Uterus (tissue), 2 donors: ENCODE measurements at regions not wholly inside any gene's neighbourhood (a gene's known extent, or its start where the extent isn't known, plus 50 kb on each side); places are given as distances from the start of the nearest gene placed in this dataset.

Experiments used
- POLR2A ChIP-seq, 2 donors: fragments of 450-650 bp; IDR thresholded peaks; one replicate each; pipeline ENCODE4 v1.6.1; 2016; ENCODE audit warnings: antibody characterized with exemption in 2 of 2, mild to moderate bottlenecking in 1 of 2, moderate library complexity in 1 of 2
- TF ChIP-seq, protein P1 (sequence below), 4 experiments: fragments of 200-600 bp in 2 of 4; fragments of 450-650 bp in 2 of 4; sonication (generic) in 2 of 4; IDR thresholded peaks; one replicate each; pipeline ENCODE4 v1.5.1; 2016 to 2019; ENCODE audit warnings: antibody characterized with exemption in 4 of 4, mild to moderate bottlenecking in 2 of 4, moderate library complexity in 1 of 4

DNA sequence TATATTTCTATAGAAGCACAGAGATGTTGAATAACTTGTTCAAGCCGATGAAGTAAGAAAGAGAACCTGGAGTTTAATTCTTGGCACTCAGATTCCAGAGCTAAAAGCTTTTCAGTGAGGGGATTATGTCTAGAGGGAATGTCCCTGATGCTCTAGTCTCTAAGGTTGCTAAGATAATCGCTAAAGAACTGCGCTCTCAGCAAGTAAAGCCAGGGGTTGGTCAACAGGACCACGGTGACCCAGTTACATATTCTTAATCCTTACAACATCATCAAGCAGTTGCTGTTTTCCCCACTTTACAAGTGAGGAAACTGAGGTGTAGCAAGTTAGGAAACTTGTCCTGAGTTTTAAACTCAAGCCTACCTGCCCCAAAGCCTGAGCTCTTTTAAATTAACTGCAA is 110.8 kb downstream of the DAD1 start:
- TF ChIP-seq, protein P1, sequence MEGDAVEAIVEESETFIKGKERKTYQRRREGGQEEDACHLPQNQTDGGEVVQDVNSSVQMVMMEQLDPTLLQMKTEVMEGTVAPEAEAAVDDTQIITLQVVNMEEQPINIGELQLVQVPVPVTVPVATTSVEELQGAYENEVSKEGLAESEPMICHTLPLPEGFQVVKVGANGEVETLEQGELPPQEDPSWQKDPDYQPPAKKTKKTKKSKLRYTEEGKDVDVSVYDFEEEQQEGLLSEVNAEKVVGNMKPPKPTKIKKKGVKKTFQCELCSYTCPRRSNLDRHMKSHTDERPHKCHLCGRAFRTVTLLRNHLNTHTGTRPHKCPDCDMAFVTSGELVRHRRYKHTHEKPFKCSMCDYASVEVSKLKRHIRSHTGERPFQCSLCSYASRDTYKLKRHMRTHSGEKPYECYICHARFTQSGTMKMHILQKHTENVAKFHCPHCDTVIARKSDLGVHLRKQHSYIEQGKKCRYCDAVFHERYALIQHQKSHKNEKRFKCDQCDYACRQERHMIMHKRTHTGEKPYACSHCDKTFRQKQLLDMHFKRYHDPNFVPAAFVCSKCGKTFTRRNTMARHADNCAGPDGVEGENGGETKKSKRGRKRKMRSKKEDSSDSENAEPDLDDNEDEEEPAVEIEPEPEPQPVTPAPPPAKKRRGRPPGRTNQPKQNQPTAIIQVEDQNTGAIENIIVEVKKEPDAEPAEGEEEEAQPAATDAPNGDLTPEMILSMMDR (IDR thresholded peaks at IDR 0.05), result no peak
- TF ChIP-seq POLR2A (IDR thresholded peaks at IDR 0.05), result no peak
